ENCODE measurements at regions not wholly inside any gene's neighbourhood (a gene's known extent, or its start where the extent isn't known, plus 50 kb on each side); places are given as distances from the start of the nearest gene placed in this dataset.
A peak's percentile ranks its signal among the peaks of the same experiment; 100 is the strongest.

DNA sequence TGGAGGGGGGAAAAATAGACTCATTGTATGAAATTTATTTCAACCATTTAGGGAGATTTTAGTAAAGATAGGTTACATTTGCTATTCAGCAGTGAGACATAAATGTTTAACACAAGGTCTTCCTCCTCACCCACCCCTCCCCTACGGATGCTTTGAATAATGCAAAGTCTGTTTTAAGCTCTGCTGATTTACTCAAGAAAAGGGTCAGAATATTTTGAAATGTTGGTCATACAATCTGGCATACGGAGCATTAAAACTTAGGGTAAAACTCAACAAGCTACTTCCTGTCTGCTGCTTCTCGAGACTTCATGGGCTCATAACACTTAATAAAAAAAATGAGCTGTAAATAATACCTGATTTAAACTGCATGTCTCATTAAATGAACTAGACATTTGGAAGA is 156.3 kb downstream of the WNT5A start:
- Histone ChIP-seq H3K27ac (ENCODE audit: low read depth in 2 of 2, low read length in 2 of 2) (no peak overlapping the region), H3K36me3 (ENCODE audit: control insufficient read depth in 2 of 3, insufficient read depth in 3 of 3, low read length in 3 of 3) (no peaks in the 10 kb centered on the region), H3K4me3 (ENCODE audit: low read length in 3 of 3) (no peak overlapping the region), H3K27me3 (ENCODE audit: control insufficient read depth, insufficient read depth, low read length) (no peaks in the 10 kb centered on the region), H3K4me1 (ENCODE audit: control insufficient read depth in 2 of 3, insufficient read depth in 2 of 3, low read depth in 1 of 3, low read length in 3 of 3) (peaks cover 0 to 2% (median 0%) of the 10 kb centered on the region in 3 donors), H3K9me3 (ENCODE audit: control insufficient read depth in 2 of 3, insufficient read depth in 1 of 3, low read length in 3 of 3) (no peaks in the 10 kb centered on the region), H3K9ac (ENCODE audit: low read length in 3 of 3) (no peak overlapping the region)
- DNase-seq (peak in 2 of 5 donors; percentile 33 to 39), FAIRE-seq (no peak)
- TF ChIP-seq, protein P1, sequence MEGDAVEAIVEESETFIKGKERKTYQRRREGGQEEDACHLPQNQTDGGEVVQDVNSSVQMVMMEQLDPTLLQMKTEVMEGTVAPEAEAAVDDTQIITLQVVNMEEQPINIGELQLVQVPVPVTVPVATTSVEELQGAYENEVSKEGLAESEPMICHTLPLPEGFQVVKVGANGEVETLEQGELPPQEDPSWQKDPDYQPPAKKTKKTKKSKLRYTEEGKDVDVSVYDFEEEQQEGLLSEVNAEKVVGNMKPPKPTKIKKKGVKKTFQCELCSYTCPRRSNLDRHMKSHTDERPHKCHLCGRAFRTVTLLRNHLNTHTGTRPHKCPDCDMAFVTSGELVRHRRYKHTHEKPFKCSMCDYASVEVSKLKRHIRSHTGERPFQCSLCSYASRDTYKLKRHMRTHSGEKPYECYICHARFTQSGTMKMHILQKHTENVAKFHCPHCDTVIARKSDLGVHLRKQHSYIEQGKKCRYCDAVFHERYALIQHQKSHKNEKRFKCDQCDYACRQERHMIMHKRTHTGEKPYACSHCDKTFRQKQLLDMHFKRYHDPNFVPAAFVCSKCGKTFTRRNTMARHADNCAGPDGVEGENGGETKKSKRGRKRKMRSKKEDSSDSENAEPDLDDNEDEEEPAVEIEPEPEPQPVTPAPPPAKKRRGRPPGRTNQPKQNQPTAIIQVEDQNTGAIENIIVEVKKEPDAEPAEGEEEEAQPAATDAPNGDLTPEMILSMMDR (IDR thresholded peaks at IDR 0.05; ENCODE audit: borderline replicate concordance, extremely low read depth, insufficient read depth) = no peak
- intact Hi-C loops (cut with DNase I) = no loop called here

- FAIRE-seq (no peak), DNase-seq (peak in 3 of 5 donors; percentile 18 to 60 (median 54))
- Histone ChIP-seq H3K36me3 (ENCODE audit: control insufficient read depth in 2 of 3, insufficient read depth in 3 of 3, low read length in 3 of 3) (no peaks in the 10 kb centered on the region), H3K9ac (ENCODE audit: low read length in 3 of 3) (no peak overlapping the region), H3K9me3 (ENCODE audit: control insufficient read depth in 2 of 3, insufficient read depth in 1 of 3, low read length in 3 of 3) (no peaks in the 10 kb centered on the region), H3K4me3 (ENCODE audit: low read length in 3 of 3) (no peak overlapping the region), H3K4me1 (ENCODE audit: control insufficient read depth in 2 of 3, insufficient read depth in 2 of 3, low read depth in 1 of 3, low read length in 3 of 3) (peaks cover 0 to 2% (median 0%) of the 10 kb centered on the region in 3 donors), H3K27me3 (ENCODE audit: control insufficient read depth, insufficient read depth, low read length) (no peaks in the 10 kb centered on the region), H3K27ac (ENCODE audit: low read depth in 2 of 2, low read length in 2 of 2) (no peak overlapping the region)
- intact Hi-C loops (cut with DNase I) = no loop called here
- TF ChIP-seq, protein P1 (IDR thresholded peaks at IDR 0.05; ENCODE audit: borderline replicate concordance, extremely low read depth, insufficient read depth) = no peak
These were observed 156.8 kb downstream of the WNT5A start for GRCh38 chr3:55330355-55330754.

DNA sequence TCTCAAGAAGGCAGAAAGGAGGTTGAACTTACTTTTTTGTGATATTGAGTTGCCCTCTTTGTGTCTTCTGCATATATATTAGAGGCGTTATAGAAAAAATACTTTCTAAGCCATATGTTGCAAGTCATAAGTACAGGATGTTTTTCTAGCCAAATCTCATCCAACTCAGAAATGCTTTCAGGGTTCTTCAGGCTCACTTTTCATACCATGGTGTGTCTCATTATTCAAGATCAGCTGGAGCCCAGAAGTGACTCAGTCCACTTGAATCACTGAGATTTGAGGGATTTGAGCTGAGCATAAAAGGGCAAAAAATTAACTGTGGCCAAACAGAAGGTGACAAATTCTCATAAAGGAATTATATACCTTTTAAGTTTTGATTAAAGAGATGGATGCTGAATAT is 157.3 kb downstream of the WNT5A start:
- intact Hi-C loops (cut with DNase I) = no loop called here
- H3K9ac ChIP-seq (ENCODE audit: low read length in 3 of 3) = no peak overlapping the region
- no peak overlapping the region for H3K4me3 ChIP-seq (ENCODE audit: low read length in 3 of 3)
- FAIRE-seq (no peak), DNase-seq (no peak)
- H3K27me3 ChIP-seq (ENCODE audit: control insufficient read depth, insufficient read depth, low read length) = no peaks in the 10 kb centered on the region
- no peak overlapping the region for H3K27ac ChIP-seq (ENCODE audit: low read depth in 2 of 2, low read length in 2 of 2)
- H3K4me1 ChIP-seq (ENCODE audit: control insufficient read depth in 2 of 3, insufficient read depth in 2 of 3, low read depth in 1 of 3, low read length in 3 of 3) = peaks cover 0 to 2% (median 0%) of the 10 kb centered on the region in 3 donors
- H3K9me3 ChIP-seq (ENCODE audit: control insufficient read depth in 2 of 3, insufficient read depth in 1 of 3, low read length in 3 of 3) = no peaks in the 10 kb centered on the region
- TF ChIP-seq, protein P1 (IDR thresholded peaks at IDR 0.05; ENCODE audit: borderline replicate concordance, extremely low read depth, insufficient read depth) = no peak
- no peaks in the 10 kb centered on the region for H3K36me3 ChIP-seq (ENCODE audit: control insufficient read depth in 2 of 3, insufficient read depth in 3 of 3, low read length in 3 of 3)
